HG03457 (cell line): ENCODE measurements at regions not wholly inside any gene's neighbourhood (a gene's known extent, or its start where the extent isn't known, plus 50 kb on each side); places are given as distances from the start of the nearest gene placed in this dataset.

Experiments used
- ATAC-seq: cut with Tn5 transposase; IDR thresholded peaks from one replicate; pipeline ENCODE4 v1.9.1; 2021; ENCODE audit warnings: moderate number of reproducible peaks; ENCODE audit not compliant: unreplicated experiment

DNA sequence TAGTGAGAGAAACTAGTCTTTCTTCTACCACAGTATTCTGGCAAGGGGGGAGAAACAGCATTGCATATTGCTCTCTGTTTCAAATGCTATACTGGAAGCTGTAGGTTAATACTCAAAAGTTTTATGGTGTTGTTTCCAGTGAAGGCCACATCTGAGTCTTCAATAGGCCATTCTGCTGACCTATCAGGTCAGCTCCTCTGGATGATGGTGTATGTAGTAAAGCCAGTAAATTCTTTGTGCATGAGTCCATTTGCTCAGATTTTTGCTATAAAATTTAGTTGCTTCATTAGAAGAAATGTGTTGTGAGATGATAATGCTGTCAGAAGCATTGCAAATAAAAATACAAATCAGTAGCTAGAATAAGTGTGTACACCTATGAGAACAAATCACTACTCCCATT lies 64.9 kb upstream of the RBMS3 start:
- ATAC-seq: no peak

DNA sequence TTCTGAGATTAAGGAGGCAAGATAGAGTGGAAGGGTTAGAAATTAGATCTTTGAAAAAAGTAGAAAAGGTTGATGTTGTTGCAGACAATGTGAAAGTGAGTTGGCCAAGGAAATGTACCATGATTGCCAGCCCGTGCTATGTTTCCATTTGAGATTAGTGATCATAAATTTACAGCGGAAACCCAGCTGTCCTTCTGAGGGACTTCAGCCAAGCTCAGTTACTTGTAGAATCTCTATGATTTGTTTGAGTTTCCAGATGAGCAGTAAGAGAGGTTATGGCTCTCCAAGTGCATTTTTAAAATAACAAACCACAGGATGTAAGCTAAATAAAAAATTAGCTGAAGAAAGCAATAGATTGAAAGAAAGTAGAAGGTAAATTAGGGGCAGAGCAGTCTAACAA lies 54.2 kb upstream of the RBMS3 start:
- no peak for ATAC-seq

DNA sequence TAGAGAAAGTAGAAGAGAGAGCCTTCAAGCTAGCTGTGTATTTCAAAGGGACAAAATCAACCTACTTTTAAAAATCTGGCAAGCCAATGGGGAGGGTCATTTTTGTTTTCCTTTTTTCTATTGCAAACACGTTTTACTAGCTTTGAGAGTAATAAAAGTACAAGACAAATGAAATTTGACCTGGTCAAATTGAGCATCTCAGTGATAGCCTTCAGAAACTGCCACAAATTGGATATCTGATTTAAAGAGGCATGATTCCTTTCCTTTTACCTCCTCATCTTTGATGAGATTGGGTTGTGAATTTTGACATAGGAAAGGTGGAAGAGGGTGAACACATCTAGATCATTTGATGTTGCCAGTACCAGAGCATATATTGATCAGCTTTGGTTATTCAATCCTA lies 53.6 kb upstream of the RBMS3 start:
- no peak for ATAC-seq
